Heart right ventricle (tissue), 16 donors: ENCODE measurements at regions not wholly inside any gene's neighbourhood (a gene's known extent, or its start where the extent isn't known, plus 50 kb on each side); places are given as distances from the start of the nearest gene placed in this dataset.

Experiments used
- ATAC-seq, 8 donors: fragments of 200-7000 bp; cut with Tn5 transposase; one replicate each; pipeline ENCODE4 v1.9.1; 2020; ENCODE audit warnings: mild to moderate bottlenecking in 8 of 8, moderate library complexity in 8 of 8, moderate number of reproducible peaks in 1 of 8
- DNase-seq, 2 donors: peaks; one replicate each; pipeline ENCODE4 v3.0.0-alpha.2; 2020
- H3K27ac ChIP-seq, 10 donors: fragments of 200-600 bp; sonication (generic) in 2 of 10; one replicate each; pipeline versions ENCODE4 v1.5.0 to v1.8.0; 2020 to 2022; ENCODE audit warnings: mild to moderate bottlenecking in 3 of 10
- H3K27me3 ChIP-seq, 7 donors: fragments of 200-600 bp; one replicate each; pipeline ENCODE4 v1.8.0; 2021 to 2022; ENCODE audit warnings: mild to moderate bottlenecking in 2 of 7
- H3K36me3 ChIP-seq, 9 donors: fragments of 200-600 bp; sonication (generic) in 1 of 9; one replicate each; pipeline versions ENCODE4 v1.5.0 to v1.8.0; 2020 to 2022; ENCODE audit warnings: mild to moderate bottlenecking in 2 of 9
- H3K4me1 ChIP-seq, 9 donors: fragments of 200-600 bp; sonication (generic) in 1 of 9; one replicate each; pipeline versions ENCODE4 v1.5.0 to v1.8.0; 2020 to 2022; ENCODE audit warnings: mild to moderate bottlenecking in 4 of 9
- H3K4me3 ChIP-seq, 10 donors: fragments of 200-600 bp; sonication (generic) in 2 of 10; one replicate each; pipeline versions ENCODE4 v1.5.0 to v1.8.0; 2020 to 2022; ENCODE audit warnings: mild to moderate bottlenecking in 7 of 10, moderate library complexity in 2 of 10
- H3K9me3 ChIP-seq, 11 donors: fragments of 200-600 bp in 10 of 11; sonication (generic) in 2 of 11; one replicate each; pipeline versions ENCODE4 v1.5.0 to v1.8.0; 2013 to 2022; ENCODE audit warnings: mild to moderate bottlenecking in 2 of 11, control low read depth in 1 of 11, moderate library complexity in 1 of 11
- CTCF ChIP-seq, 9 donors: fragments of 200-600 bp; sonication (generic) in 2 of 9; IDR thresholded peaks; one replicate each; pipeline versions ENCODE4 v1.5.0 to v1.8.0; 2021 to 2022; ENCODE audit warnings: antibody characterized with exemption in 9 of 9, mild to moderate bottlenecking in 5 of 9, moderate library complexity in 1 of 9
- WGBS, 2 donors: extraction: QIAGEN DNeasy Blood & Tissue Kit; methylation state at CpG; one replicate each; pipeline ENCODE4 v1.1.7; 2013; ENCODE audit warnings: inconsistent platforms in 1 of 2; 5-methylcytosine and 5-hydroxymethylcytosine counted together
- intact Hi-C, 10 donors: fragments of 100-400 bp; cut with DNase I; formaldehyde crosslinking; loops; one replicate each; pipeline versions ENCODE4 v1.11.1 to v1.14.2; 2022
- donor health status: Arrhythmogenic right ventricular cardiomyopathy.
- donor health status: ischemic (EF 13 %, LVEDD 7.1; RV severe dilation, severe dysfunction).
- donor health status: healthy with polysubstance abuse.
- donor health status: DM: no; HTN: yes; CAD: no.
- donor health status: DM: no; HTN: no; CAD: no.
- donor health status: ischemic (EF 25% LVEDD 6.9; RV normal size, moderate dysfunction).
- donor health status: ischemic (EF 25% LVEDD 5.7; RV mildly dilated, moderate dysfunction).
- donor health status: healthy.
- donor health status: DM: yes; HTN: yes; CAD: no.
- donor health status: Ischemic cardiomyopathy.
- donor health status: ischemic (EF 35%, LVEDD 5.7; RV mildly dilated, moderate dysfunction).
- donor health status: nonischemic (EF 11% LVEDD 7.7; RV severe dilation, severe dysfunction).
- donor health status: DM: yes; HTN: yes; CAD: no.
- donor health status: PGD.
- donor health status: ischemic (EF 29% LVEDD 5.4; RV normal size, mild dysfunction).
- donor health status: nonischemic (EF 23%, LVEDD 6.1; RV moderate dilation, normal function).

GRCh38 chr1:55481634-55482033, 266.5 kb upstream of the USP24 start:
- 95% methylated on average over 3 of the region's 3 CpGs for WGBS, 2 donors
- Histone ChIP-seq H3K9me3 (peaks cover 0 to 5% (median 0%) of the 10 kb centered on the region in 11 donors), H3K27ac (no peak overlapping the region), H3K27me3 (no peaks in the 10 kb centered on the region), H3K4me3 (no peak overlapping the region), H3K36me3 (no peaks in the 10 kb centered on the region), H3K4me1 (peaks cover 0 to 18% (median 5%) of the 10 kb centered on the region in 9 donors)
- TF ChIP-seq CTCF (IDR thresholded peaks at IDR 0.05) = no peak
- intact Hi-C loops = loop anchor here in 1 of 10 donors (2.0 kb wide), 1 partner anchor 1103 kb away; no protein-coding TSS in a partner anchor
- DNase-seq (no peak), ATAC-seq (no peak)

GRCh38 chr1:55480029-55480795, 265.0 kb upstream of the USP24 start:
- peaks cover 0 to 31% (median 10%) of the 10 kb centered on the region in 9 donors for H3K4me1 ChIP-seq

GRCh38 chr1:55478742-55479141, 263.6 kb upstream of the USP24 start:
- 54 to 56% methylated on average over 2 of the region's 2 CpGs for WGBS, 2 donors
- no peak for DNase-seq
- no peaks in the 10 kb centered on the region for H3K36me3 ChIP-seq
- no peaks in the 10 kb centered on the region for H3K27me3 ChIP-seq
- intact Hi-C loops = loop anchor here in 2 of 10 donors (10.0 kb wide), 2 partner anchors 936 to 1106 kb away; no protein-coding TSS in a partner anchor
- ATAC-seq = no peak
- peak in 6 of 9 donors; percentile 21 to 40 (median 31) for TF ChIP-seq CTCF (IDR thresholded peaks at IDR 0.05)
- H3K4me3 ChIP-seq = no peak overlapping the region
- peaks cover 0 to 32% (median 12%) of the 10 kb centered on the region in 9 donors for H3K4me1 ChIP-seq
- H3K27ac ChIP-seq = no peak overlapping the region
- peaks cover 0 to 5% (median 0%) of the 10 kb centered on the region in 11 donors for H3K9me3 ChIP-seq

More at GRCh38 chr1:55480029-55480795, 265.0 kb upstream of the USP24 start:
- Histone ChIP-seq H3K27me3 (no peaks in the 10 kb centered on the region), H3K27ac (no peak overlapping the region), H3K9me3 (peaks cover 0 to 5% (median 0%) of the 10 kb centered on the region in 11 donors), H3K36me3 (no peaks in the 10 kb centered on the region), H3K4me3 (no peak overlapping the region)
- no peak for ATAC-seq
- intact Hi-C loops = loop anchor here in 1 of 10 donors (2.0 kb wide), 1 partner anchor 1105 kb away; no protein-coding TSS in a partner anchor
- no peak for TF ChIP-seq CTCF (IDR thresholded peaks at IDR 0.05)
- WGBS, 2 donors = 79 to 81% methylated on average over 2 of the region's 2 CpGs
- no peak for DNase-seq

GRCh38 chr1:55477953-55478352, 262.8 kb upstream of the USP24 start:
- no peak for ATAC-seq
- intact Hi-C loops = loop anchor here in 2 of 10 donors (10.0 kb wide), 2 partner anchors 937 to 1107 kb away; no protein-coding TSS in a partner anchor
- TF ChIP-seq CTCF (IDR thresholded peaks at IDR 0.05) = no peak

More at GRCh38 chr1:55477953-55478352, 262.8 kb upstream of the USP24 start:
- Histone ChIP-seq H3K36me3 (no peaks in the 10 kb centered on the region), H3K27me3 (no peaks in the 10 kb centered on the region), H3K4me1 (peaks cover 0 to 32% (median 12%) of the 10 kb centered on the region in 9 donors), H3K4me3 (no peak overlapping the region), H3K9me3 (peaks cover 0 to 5% (median 0%) of the 10 kb centered on the region in 11 donors), H3K27ac (no peak overlapping the region)
- no peak for DNase-seq
- 96 to 97% methylated on average over 4 of the region's 4 CpGs for WGBS, 2 donors
